Activated CD8-positive, alpha-beta memory T cell treated with anti-CD3 and anti-CD28 coated beads for 4 hours (primary cell): ENCODE measurements at regions not wholly inside any gene's neighbourhood (a gene's known extent, or its start where the extent isn't known, plus 50 kb on each side); places are given as distances from the start of the nearest gene placed in this dataset.
"Not testable (repeated sequence)": the region's sequence is repeated elsewhere in the genome, so short reads cannot be mapped to it uniquely, and the experiment has no call there.

Experiments used
- DNase-seq, 2 donors: peaks; one replicate each; pipeline ENCODE4 v3.0.0-alpha.2; 2020; ENCODE audit warnings: low read depth in 2 of 2

DNA sequence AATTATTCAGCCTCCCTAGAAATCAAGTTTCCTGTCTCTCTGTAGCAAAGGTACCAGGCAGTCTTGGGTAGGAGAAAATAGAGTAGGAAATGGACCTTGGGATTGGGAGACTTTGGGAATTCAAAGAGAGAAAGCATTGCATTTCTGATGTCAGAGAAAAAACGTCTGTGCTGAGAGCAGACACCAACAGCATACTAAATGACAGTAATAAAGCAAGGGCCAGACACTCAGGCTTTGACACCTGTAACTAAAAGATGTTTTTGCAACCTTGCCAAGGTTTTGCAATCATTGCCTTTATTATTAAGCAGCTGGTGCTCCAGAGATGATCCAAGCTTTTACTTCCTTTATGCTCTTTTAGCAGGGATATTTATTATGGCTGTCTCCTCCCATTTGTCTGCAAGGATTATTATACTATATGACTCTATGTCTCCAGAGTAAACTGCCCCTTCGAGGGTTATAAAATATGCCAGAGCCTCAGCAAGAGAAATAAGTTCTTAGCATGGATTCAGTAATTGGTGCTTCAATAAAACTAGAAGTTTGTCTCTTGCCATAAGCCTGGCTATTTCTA lies 85.2 kb upstream of the GRAMD1B start:
- DNase-seq: no peak

DNA sequence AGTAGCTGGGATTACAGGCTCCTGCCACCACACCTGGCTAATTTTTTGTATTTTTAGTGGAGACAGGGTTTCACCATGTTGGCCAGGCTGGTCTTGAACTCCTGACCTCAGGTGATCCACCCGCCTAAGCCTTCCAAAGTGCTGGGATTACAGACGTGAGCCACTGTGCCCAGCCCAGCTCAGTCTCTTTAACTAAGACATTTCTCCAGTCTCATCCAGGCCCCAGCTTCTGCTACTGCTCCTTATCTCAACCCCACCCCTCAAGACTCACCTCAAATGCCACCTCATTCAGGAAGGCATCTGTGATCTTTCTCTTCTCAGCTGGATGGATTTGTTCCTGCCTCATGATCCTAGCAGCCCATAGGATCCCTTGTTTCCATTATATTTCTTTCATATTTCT lies 85.9 kb upstream of the GRAMD1B start:
- DNase-seq: not testable (repeated sequence)

DNA sequence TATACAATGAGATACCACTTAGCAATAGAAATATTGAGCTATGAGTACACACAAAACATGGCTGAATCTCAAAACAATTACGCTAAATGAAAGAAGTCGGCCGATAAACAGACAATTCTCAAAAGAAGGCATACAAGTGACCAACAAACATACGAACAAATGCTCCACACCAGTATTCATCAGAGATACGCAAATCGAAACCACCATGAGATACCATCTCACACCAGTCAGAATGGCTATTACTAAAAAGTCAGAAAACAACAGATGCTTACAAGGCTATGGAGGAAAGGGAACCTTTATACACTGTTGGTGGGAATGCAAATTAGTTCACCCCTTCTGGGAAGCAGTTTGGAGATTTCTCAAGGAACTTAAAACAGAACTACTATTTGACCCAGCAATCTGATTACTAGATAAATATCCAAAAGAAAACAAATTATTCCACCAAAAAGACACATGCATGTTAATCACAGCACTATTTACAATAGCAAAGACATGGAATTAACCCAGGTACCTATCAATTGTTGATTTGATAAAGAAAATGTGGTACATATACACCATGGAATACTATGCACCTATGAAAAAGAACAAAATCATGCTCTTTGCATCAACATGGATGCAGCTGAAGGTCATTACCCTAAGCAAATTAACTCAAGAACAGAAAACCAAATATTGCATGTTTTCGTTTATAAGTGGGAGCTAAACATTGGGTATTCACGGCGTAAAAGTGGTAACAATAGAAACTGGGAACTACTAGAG lies 90.9 kb upstream of the GRAMD1B start:
- DNase-seq: no peak

DNA sequence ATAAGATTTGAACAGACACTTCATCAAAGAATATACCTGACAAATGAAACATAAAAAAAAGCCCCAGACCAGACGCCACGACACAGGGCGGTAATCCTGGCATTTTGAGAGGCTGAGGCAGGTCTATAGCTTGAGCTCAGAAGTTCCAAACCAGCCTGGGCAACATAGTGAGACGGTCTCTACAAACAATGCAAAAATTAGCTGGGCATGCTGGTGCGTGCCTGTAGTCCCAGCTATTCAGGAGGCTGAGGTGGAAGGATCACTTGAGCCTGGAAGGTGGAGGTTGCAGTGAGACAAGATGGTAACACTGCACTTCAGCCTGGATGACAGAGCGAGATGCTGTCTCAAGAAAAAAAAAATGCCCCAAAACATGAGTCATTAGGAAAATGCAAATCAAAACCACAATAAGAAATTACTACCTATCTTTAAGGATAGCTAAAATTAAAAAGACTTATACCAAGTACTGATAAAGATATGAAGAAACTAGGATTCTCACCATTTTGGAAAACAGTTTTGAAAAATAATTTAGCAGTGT lies 91.7 kb upstream of the GRAMD1B start:
- DNase-seq: no peak

DNA sequence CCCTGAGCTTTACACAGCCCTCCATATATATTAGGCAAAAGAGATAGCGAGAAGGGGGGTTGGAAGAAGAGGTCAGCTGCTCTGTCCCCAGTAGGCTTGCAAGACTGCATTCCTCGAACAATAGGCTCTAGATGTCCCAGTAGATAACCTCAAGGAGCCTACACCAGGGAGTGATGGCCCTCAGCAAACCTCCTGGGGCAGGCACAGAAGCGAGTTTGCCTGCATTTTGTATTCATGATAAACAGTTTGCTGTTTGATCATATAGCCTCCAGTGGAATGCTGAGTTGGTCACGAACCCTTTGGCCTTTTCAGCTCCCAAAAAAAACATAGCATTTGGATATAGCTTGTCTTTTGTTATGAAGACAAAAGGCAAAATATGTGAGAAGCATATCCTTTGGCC lies 95.1 kb upstream of the GRAMD1B start:
- no peak for DNase-seq

DNA sequence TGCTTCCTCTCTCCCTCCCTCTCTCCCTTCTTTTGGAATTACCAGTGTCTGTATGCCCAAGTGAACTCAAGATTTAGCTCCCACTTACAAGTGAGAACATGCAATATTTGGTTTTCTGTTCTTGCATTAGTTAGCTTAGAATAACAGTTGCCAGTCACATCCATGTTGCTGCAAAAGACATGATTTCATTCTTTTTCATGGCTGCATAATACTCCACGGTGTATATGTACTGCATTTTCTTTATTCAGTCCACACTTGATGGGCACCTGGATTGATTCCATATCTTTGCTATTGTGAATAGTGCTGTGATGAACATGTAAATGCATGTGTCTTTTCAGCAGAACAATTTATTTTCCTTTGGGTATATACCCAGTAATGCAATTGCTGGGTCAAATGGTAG lies 97.5 kb upstream of the GRAMD1B start:
- DNase-seq: not testable (repeated sequence)

DNA sequence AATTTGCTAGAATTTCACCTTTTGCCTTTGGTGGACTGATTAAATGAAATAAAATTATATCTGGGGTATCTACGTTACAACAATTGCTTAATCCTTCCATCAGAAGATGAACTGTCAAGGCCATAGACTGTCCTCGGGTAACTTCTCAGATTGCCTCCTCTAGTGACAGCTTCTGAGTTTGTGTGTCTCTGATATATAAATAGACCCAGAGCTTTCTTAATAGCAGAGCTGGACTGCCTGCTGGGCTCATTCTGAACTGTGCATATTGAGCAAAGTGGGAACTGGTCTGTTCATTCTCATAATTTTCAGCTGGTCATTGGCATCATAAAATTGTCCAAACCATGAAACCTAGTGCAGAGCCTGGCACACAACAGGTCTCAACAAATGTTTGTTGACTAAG lies 99.1 kb upstream of the GRAMD1B start:
- DNase-seq: no peak

DNA sequence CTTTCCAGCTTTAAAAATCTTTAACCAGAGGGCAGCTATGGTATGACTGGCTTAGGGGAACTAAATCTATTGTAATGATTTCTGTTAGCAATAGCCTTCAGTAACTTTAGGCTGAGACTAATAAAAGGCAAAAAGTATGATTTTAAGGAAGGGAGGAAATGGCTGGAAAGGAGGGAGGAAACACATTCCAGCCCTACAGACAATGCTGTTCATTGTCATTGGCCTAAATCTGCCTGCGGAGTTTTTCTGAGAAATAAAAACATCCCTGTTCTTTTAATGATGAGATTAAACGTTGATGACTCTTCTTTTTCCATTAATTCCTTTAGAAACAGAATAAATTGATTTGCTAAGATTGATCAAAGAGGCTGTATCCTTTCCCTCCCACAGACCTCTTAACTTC lies 99.6 kb upstream of the GRAMD1B start:
- DNase-seq: no peak

DNA sequence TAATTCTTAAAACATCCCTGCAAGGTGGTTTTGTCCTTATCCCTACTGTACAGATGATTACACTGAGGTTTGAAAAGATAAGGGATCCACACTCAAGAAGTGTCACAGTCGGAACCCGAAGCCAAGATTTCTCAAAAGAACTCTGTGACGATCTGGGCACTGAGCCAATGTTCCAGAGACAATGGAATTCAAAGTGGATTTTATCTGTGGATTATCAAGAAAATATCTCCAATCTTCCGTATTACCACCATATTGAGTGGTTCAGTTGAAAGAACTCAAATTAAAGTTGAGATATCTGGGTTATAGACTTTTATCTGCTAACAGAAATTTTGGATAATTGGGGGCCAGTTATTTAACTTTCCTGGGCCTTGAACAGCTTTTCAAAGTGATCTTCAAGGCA lies 100.0 kb upstream of the GRAMD1B start:
- no peak for DNase-seq

DNA sequence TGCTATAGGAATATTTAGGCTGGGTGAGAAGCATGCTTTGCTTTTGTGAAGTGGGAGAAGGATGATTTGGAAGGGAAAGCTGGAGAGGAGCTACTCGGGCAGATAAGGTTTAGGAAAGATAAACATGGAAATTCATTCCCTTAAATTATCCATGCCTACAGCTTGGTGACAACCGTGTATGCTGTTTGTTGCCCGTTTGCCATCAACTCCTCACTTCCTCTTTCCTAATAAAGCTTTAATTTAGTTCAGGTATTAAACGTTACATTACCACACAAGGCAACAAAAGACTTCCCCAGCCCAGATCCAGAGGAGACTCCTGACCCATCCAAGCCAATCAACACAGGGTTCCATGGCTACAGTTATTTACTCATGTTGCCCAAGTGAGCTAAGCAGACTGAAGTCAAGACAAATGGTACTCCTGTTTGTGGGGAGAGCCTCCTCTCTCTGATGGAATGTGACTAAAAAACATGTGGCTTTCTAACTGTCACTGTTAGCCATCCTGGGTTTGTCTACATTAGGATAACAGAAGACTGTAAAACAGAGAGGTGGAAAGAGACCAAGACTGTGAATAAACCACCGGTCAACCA lies 101.7 kb upstream of the GRAMD1B start:
- no peak for DNase-seq

DNA sequence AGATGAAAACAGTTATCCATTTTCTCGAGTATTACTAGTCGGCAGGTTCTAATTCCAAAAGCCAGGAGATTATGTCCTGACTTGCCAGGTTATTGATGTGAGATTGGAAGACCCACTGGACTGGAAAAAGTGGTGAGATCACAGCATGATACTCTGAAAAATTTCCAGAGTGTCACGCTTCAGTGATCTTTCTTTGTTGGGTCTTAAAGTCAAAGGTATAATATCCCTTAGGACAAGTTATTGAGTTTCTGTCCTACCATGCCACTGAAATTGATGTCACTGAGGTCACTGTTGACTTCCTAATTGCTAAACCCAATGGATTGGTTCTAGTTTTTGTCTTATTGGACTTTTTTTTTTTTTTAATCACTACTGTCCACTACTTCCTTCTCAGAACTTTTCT lies 104.5 kb upstream of the GRAMD1B start:
- no peak for DNase-seq

DNA sequence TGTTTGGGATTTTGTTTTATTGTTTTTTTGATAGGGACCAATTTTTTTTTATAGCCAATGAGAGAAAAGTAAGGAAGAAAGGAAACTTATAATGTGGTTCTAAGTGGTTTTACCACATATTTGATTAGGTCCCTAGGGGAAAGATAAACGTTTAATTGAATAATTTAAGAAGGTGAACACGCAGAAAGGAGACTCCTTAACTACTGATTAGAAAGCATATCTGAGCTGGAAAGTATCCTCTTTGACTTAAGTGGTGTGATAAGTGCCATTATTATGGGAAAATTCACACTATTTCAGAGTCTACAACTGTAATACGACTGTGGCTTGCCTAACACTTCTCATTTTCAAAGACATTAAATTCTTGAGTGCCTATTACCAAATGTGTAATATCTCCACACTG lies 106.5 kb upstream of the GRAMD1B start:
- no peak for DNase-seq

DNA sequence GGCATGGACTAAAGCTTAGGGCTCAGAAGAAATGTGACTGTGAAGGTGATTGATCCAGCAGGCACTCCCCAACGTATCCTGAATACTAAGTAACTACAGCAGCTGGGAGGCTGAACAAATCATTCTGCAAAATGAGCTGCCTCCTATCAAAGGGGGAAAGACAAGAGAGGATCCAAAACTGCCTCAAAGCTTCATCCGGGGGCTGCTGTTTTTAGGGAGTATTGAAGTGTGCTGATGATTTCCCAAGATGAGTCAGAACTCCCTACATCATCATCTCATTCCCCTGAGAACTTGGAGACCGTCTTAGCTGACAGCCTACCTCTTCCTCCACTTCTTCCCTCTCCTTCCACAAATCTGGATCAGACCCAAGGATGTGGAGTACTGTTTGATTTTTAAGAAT lies 108.4 kb upstream of the GRAMD1B start:
- DNase-seq: no peak

DNA sequence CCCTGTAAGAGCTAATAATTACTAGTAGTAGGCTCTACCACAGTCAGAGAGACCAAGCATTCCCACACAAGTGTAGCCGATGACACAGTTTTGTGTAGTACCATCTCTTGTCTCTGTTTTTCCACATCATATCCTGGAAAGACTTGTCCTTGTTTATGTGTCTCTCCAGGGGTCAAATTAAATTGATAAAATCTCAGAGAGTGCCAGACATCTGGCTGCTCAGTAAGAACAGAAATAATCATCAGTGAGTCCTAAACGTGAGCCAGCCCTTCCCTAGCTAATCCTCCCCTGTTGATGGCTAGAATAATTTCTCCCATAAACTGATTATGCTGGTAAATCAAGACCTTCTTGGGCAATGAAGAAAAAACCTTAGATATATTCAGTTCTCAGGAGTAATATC lies 111.4 kb upstream of the GRAMD1B start:
- no peak for DNase-seq

DNA sequence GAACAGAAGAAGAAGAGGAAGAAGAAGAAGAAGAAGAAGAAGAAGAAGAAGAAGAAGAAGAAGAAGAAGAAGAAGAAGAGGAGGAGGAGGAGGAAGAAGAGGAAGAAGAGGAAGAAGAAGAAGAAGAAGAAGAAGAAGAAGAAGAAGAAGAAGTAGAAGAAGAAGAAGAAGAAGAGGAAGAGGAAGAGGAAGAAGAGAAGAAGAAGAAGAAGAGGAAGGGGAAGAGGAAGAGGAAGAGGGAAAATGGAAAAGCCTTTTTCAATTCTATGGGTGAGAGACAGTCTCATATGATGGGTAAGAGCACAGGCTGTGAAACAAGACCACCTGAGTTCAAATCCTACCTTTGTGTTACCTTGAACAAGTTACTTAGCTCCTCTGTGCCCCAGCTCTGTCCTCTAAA lies 111.9 kb upstream of the GRAMD1B start:
- DNase-seq: not testable (repeated sequence)

DNA sequence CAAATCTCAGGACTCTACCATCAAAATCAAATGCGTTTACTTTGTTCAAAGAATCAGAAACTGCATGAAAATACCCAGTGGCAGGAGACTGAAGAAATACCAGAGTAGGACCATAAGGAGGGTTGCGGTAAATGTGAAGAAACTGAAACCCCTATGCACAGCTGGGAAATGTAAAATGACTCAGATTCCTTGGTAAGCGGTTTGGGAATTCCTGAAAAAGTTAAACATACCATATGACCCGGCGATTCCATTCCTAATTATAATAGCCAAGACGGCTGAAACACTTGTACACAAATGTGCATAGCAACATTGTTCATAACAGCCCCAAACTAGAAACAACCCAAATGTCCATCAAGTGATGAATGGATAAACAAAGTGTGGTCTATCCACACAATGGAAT lies 114.1 kb upstream of the GRAMD1B start:
- no peak for DNase-seq

DNA sequence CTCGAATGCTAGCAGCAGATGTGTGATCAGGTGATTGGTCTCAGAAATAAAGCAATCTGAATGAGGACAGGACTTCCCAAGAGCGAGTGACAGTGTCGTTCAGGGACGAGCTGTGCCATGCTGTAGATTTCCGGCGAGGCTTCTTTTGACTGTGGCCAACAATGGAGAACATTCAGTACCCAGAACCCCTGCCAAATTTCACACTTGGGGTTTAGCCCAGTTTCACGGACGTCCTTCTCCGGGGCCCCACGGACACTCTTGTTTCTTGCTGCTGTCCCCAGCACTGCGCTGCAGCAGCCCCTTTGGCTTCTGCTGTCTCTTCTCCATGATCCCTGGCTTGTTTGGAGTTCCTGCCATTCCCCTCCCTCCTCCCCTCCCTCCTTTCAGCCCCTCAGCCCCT lies 115.1 kb upstream of the GRAMD1B start:
- no peak for DNase-seq

DNA sequence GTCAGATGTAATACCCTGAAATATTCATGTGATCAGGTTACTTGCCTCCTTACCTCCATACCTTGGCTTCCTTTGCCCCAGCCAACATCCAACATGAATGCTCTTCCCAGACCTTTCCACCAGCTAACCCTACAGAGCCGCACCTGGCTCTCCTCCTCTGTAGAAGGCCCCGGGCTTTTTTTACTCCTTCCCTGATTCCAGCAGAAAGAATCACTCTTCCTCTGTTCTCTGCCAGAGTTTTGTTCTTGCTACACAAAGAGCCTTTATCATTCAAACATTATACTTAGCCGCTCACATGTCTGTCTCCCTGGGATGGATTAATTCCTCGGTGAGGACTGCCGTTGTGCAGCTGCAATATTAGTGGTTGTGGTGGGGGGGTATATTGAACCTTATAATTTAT lies 116.8 kb upstream of the GRAMD1B start:
- no peak for DNase-seq

DNA sequence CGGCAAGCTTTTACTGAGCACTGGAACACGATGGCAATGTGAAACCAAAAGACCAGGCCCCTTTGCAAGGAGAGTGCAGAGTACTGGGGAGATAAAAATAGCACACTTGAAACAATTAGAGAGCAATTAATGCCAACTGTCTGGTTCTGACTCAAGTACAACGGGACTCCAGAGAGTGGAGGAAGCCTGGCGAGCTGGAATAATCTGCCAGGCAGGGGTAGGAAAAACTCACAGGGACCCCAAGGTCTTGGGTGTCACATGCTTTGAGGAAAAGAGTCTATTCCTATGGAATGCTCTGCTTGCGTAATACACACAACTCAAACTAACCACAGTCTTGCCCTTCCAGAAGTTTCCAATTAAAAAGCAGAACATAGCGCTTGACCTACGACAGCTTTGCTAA lies 113.0 kb upstream of the CLMP start:
- DNase-seq: no peak

DNA sequence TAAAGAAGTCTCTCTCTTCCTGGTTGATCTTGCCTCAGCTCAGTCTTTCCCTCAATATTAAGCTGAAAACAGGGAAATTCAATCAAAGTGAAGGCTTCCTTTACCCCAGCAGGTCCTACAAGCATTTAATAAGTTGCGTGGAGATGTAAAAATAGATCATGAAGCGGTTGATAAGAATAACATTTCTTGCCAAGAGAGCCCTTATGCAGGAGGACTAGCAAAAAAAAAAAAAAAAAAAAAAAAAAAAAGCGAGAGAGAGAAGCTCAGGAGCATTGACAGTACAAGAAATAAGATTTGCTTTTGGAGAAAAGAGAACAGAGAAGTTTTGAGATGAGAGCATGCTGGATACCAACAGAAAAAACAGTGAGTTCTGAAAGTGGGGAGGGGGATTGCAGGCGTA lies 112.2 kb upstream of the CLMP start:
- no peak for DNase-seq

DNA sequence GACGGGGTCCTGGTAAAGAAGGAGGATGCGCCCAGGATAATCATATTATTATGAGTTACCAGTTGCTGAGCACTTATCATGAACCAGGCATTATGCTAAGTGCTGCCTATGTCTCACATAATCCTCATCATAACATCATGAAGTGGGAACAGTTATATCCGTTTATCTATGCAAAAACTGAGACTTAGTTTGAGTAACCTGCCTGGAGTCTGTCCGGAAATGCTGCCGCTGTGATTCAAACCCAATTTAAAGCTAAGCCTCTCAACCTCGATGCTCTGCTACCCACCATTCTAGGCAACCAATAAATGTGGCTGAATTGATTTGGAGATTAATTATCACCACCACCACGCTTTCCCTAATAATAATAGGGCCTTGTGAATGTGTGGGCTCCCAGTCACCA lies 111.5 kb upstream of the CLMP start:
- DNase-seq: no peak

DNA sequence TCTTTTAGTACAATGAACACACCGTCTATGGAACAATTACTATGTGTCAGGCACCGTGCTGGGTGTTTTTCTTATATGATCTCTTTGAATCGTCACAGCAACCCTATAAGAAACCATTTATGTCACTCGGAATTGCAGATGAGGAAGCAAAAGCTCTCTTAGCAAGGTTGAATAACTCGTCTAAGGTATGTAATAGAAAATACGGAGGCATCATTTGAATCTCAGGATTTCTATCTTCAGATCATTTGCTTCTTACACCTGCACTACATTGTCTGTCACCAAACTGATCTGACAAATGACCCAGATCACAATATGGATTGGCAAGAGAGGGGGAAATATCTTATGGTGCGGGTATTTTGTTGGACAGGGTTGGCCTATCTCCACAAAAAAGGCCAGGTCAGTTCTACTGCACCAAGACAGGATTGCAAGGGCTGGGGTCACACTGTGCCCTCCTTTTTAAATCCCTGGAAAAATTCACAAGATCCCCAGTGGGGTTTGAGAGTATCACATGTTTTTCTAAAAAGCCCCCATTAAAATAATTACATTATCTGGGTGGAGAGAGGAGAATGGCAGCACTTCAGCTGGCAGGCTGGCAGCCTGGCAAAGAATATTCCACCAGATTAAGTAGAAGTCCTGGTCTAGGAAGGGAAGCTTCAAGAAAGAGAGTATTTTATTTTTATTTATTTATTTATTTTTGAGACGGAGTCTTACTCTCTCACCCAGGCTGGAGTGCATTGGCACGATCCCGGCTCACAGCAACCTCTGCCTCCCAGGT lies 110.7 kb upstream of the CLMP start:
- DNase-seq: no peak
